GM21723 (cell line): ENCODE measurements at regions not wholly inside any gene's neighbourhood (a gene's known extent, or its start where the extent isn't known, plus 50 kb on each side); places are given as distances from the start of the nearest gene placed in this dataset.

Experiments
- ATAC-seq: cut with Tn5 transposase; IDR thresholded peaks from one replicate; pipeline ENCODE4 v1.9.1; 2021; ENCODE audit warnings: mild to moderate bottlenecking, moderate library complexity; ENCODE audit not compliant: unreplicated experiment

GRCh38 chr12:111160350-111161241 is 208.3 kb downstream of the PHETA1 start:
- no peak for ATAC-seq

DNA sequence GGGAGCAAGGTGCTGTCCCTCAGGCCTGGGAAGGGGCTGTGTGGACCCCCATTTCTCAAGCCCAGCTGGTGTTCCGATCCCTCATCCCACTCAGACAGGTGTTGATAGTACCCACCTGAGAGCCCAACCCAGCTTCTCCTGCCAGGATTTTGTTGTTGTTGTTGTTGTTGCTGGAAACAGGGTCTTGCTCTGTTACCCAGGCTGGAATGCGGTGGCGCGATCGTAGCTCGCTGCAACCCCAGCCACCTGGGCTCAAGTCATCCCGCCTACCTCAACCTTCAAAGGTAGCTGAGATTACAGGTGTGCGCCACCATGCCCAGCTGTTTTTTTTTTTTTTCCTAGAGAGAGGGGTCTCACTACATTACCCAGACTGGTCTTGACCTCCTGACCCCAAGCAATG is 209.9 kb downstream of the PHETA1 start:
- ATAC-seq = no peak

GRCh38 chr12:111157486-111157885 is 211.4 kb downstream of the PHETA1 start:
- no peak for ATAC-seq

GRCh38 chr12:111156304-111156703 is 212.6 kb downstream of the PHETA1 start:
- ATAC-seq = no peak

DNA sequence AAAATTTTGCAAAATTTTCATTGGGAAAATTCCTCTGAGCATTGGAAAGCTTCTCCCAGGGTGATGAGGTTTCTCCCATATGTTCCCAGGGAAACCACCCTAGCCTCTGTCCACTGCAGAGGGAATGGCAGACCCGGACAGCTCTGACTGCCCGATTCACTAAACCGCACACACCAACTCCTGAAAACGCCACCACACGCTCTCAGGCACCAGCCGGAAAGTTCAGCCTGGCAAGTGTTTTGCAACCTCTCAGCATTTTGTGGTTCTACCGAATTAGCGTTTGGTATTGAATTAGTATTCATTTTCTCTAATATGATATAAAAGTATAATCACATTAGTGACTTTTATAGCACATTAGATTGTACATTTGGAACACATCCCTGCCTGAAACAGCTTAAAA is 213.4 kb downstream of the PHETA1 start:
- ATAC-seq = no peak

- no peak for ATAC-seq
Observed at GRCh38 chr12:111155020-111155419, 213.9 kb downstream of the PHETA1 start.

DNA sequence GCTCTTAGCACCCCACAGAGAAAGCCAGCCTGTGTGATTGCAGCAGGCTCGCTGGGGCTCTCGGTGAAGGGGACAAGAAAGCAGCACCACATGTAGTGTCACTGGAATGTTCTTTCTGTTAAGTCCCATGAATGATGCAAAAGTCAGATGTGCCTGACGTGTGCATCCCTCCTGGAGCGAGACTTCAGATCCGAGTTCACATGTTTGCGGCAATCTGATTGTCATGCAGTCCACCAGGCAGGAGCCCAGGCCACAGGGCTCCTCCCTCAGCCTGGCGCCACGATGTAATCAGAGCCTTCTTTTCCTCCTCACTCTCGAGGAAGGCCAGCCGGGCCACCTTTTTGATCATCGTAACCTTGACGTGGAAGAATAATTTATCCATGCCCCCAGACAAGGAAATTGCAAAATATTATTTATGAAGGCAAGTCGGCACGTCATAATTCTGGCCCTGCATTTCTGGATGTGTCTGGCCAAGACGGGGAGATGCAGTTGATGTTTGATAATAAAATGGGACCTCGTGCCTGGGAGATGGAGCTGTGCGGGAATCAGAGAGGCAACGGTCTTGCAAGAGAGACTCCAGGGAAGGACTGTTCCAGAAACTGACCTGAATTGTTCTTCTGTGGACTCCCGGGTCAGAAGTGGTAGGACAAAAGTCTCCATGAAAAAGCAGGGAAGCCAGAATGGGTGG is 214.6 kb downstream of the PHETA1 start:
- ATAC-seq = no peak

DNA sequence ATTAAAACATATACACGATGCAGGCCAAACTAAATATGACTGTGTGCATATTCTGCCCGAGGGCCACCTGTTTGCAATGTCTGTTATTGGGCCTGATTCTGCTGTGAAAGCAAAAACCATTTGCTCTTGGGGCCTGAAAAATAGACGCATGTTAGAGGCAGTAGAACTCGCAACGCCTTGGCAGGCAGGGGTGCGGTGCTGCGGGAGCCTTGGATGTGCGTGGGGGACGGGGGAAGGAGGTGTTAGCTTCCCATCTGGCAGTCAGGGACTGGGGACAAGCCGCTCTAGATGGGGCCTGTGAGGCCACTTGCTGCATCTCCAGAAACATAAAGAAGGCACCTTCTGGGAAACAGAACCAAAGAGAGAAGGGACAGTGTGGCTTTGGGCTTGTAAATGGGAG is 216.3 kb downstream of the PHETA1 start:
- no peak for ATAC-seq

DNA sequence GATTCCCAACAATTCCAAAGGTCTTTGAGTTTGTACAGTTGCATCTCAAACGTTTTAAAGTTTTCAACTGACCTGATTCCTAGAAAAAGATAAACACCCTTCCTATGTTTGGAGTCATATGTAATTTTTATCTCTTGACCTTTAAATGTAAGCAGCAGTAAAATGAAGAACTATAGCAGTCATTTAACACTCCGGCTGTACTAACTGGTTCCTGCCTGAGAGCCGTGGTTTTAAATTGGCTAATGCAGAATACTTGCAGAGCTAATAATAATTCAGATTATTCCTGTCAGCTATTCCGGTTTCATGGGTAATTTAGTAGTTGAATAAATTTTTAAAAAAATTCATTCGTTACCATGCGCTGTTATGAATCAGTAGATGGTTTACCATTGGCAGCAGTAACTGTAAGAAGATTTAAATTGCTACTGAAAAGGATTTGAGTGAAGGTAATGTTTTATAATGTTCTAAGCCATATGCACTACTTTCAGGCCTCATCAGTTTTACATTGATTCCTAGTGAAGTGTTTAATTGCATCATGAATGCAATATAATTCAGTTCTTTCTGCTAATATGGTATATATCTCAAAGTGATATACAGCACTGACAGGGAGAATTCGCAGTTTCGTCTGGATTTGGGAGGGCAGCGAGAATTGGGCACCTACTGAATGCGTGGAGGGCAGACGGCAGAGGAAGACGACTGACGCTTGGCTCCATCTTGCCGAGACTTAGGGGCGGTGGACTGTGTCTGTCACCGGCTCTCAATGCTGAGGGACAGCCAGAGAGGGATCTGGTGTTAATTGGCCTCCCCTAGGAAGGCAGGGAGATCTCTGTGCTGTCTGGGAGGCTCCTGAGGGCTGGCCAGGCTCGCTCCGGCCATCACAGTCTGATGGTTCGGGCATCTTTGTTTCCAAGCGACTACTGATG is 217.7 kb downstream of the PHETA1 start:
- ATAC-seq = no peak

GRCh38 chr12:111150360-111150759 is 218.5 kb downstream of the PHETA1 start:
- no peak for ATAC-seq

- ATAC-seq = no peak
Observed at GRCh38 chr12:111149299-111149698, 219.6 kb downstream of the PHETA1 start.

GRCh38 chr12:111148005-111148404 is 220.9 kb downstream of the PHETA1 start:
- no peak for ATAC-seq

DNA sequence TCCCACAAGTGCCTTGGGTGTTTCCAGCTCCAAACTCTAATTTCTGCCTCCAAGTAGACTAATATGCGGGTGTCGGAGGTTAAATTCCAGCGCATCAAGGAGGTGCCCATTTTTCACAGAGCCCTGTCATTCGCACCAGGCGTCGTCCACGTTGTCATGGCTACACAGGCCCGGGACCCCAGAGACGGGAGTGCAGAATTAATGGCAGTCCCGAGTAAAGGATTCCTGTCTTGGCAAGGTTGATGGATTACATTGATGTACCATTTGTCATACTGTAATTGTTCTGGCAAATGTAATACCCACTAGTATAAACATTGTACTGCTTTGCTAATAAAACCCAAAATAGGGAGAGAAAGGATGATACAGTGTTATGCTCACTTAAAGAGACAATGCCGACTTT is 222.9 kb upstream of the MYL2 start:
- no peak for ATAC-seq

- no peak for ATAC-seq
Observed at GRCh38 chr12:111141205-111141604, 220.8 kb upstream of the MYL2 start.

GRCh38 chr12:111138016-111138415 is 217.6 kb upstream of the MYL2 start:
- no peak for ATAC-seq

DNA sequence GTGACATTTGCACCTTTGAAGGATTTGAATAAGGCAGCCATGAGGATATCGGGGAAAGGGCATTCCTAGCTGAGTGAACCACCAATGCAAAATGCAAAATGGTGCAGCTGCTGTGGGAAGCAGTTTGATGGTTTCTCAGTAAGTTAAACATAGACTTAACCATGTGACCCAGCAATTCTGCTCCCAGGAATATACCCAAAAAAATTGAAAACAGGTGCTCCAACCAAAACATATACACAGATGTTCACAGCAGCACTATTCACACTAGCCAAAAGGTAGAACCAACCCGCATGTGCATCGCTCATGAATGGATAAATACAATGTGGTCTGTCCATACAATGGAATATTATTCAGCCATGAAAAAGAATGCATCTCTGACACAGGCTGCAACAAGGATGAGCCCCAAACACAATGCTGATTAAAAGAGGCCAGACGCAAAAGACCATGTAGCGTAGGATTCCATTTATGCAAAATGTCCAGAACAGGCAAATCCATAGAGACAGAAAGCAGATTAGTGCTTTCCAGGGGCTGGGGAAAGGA is 215.0 kb upstream of the MYL2 start:
- no peak for ATAC-seq

- no peak for ATAC-seq
Observed at GRCh38 chr12:111130336-111130735, 210.0 kb upstream of the MYL2 start.

GRCh38 chr12:111129149-111129767 is 208.9 kb upstream of the MYL2 start:
- ATAC-seq = no peak

DNA sequence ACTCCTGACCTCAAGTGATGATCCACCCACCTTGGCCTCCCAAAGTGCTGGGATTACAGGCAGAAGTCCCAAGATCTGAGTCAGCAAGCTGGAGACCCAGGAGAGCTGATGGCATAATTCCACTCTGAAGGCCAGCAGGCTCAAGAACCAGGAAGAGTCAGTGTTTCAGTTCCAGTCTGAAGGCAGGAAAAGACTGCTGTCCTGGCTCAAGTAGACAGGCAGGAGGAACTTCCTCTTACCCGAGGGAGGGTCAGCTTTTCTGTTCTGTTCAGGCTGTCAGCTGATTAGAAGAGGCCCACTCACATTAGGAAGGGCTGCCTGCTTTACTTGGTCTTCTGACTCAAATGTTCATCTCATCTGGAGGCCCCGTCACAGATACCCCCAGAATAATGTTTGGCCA is 206.0 kb upstream of the MYL2 start:
- no peak for ATAC-seq

- no peak for ATAC-seq
Observed at GRCh38 chr12:111124183-111124582, 203.8 kb upstream of the MYL2 start.

- no peak for ATAC-seq
Observed at GRCh38 chr12:111123390-111123789, 203.0 kb upstream of the MYL2 start.
